Lower leg skin (tissue), 4 donors: ENCODE measurements at regions not wholly inside any gene's neighbourhood (a gene's known extent, or its start where the extent isn't known, plus 50 kb on each side); places are given as distances from the start of the nearest gene placed in this dataset.

Experiments
- DNase-seq, 2 donors: peaks; one replicate each; pipeline ENCODE4 v3.0.0-alpha.2; 2019; ENCODE audit warnings: low spot score in 2 of 2
- H3K4me3 ChIP-seq: fragments of 200-600 bp; sonication (generic); 2 replicates; pipeline ENCODE4 v1.5.1; 2017; ENCODE audit warnings: mild to moderate bottlenecking, low read depth; ENCODE audit not compliant: poor library complexity, severe bottlenecking
- POLR2A ChIP-seq, 2 donors: fragments of 450-650 bp; IDR thresholded peaks; one replicate each; pipeline ENCODE4 v1.6.1; 2016 to 2017; ENCODE audit warnings: antibody characterized with exemption in 2 of 2, mild to moderate bottlenecking in 1 of 2, moderate library complexity in 1 of 2
- WGBS, 2 donors: methylation state at CpG; one replicate each; pipeline ENCODE4 v1.1.5; 2018; 5-methylcytosine and 5-hydroxymethylcytosine counted together
- intact Hi-C: fragments of 100-400 bp; cut with DNase I; formaldehyde crosslinking; loops from one replicate; pipeline ENCODE4 v1.15.0; 2023; ENCODE audit warnings: low total_unique reads
- TF ChIP-seq, protein P1 (sequence below), 3 donors: fragments of 450-650 bp; IDR thresholded peaks; one replicate each; pipeline ENCODE4 v1.5.1; 2016; ENCODE audit warnings: antibody characterized with exemption in 3 of 3, mild to moderate bottlenecking in 3 of 3, moderate library complexity in 2 of 3

GRCh38 chr6:156583083-156583482, 194.1 kb upstream of the ARID1B start:
- intact Hi-C loops: no loop called here
- no peak for DNase-seq
- no peak overlapping the region for H3K4me3 ChIP-seq
- 68 to 86% methylated on average over 6 of the region's 6 CpGs for WGBS, 2 donors
- TF ChIP-seq, protein P1, sequence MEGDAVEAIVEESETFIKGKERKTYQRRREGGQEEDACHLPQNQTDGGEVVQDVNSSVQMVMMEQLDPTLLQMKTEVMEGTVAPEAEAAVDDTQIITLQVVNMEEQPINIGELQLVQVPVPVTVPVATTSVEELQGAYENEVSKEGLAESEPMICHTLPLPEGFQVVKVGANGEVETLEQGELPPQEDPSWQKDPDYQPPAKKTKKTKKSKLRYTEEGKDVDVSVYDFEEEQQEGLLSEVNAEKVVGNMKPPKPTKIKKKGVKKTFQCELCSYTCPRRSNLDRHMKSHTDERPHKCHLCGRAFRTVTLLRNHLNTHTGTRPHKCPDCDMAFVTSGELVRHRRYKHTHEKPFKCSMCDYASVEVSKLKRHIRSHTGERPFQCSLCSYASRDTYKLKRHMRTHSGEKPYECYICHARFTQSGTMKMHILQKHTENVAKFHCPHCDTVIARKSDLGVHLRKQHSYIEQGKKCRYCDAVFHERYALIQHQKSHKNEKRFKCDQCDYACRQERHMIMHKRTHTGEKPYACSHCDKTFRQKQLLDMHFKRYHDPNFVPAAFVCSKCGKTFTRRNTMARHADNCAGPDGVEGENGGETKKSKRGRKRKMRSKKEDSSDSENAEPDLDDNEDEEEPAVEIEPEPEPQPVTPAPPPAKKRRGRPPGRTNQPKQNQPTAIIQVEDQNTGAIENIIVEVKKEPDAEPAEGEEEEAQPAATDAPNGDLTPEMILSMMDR (IDR thresholded peaks at IDR 0.05): no peak

DNA sequence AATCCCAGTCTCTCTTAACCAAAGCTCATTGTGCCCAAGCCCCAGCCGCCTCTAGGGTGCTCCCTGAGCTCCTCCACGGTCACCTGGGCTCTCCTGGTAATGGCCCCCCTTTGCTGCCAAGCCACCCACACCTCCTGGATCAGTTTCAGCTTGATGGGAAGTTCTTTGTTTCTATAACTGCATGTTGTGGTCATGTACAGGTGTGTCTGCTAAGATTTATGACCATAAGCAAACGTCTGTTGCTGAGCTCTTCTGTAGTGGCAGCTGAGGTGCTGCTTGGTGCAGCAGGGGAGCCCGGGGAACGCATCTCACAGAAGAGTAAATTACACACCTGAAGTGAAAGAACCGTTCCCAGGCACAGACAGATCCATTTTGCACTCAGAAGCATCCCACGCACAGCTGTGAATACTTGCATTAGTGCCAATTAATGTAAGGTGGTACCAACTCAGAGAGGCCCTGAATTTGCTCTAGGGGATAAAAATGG, 194.6 kb upstream of the ARID1B start:
- 41 to 50% methylated on average over 7 of the region's 7 CpGs for WGBS, 2 donors
- H3K4me3 ChIP-seq: no peak overlapping the region
- TF ChIP-seq, protein P1 (IDR thresholded peaks at IDR 0.05): no peak
- no peak for DNase-seq
- intact Hi-C loops: no loop called here

DNA sequence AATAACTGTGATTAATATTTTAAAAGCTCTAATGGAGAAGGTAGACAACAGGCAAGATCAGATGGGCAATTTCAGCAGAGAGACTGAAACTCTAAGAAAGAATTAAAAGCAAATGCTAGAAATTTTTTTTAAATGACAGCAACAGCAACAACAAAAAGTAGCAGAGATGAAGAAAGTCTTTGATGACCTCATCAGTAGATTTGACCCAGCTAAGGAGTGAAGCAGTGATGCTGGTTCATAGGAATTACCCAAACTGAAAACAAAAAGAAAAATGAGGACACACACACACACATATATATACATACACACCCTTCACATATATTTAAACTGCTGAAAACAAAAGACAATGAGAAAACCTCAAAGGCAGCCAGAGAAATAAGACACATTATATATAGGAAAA, 197.6 kb upstream of the ARID1B start:
- no peak overlapping the region for H3K4me3 ChIP-seq
- no peak for DNase-seq
- TF ChIP-seq, protein P1 (IDR thresholded peaks at IDR 0.05): no peak
- no peak for TF ChIP-seq POLR2A (IDR thresholded peaks at IDR 0.05)
- intact Hi-C loops: no loop called here

GRCh38 chr6:156577749-156578148, 199.4 kb upstream of the ARID1B start:
- intact Hi-C loops: no loop called here
- 90 to 95% methylated on average over 1 of the region's 1 CpG for WGBS, 2 donors
- TF ChIP-seq, protein P1 (IDR thresholded peaks at IDR 0.05): no peak
- TF ChIP-seq POLR2A (IDR thresholded peaks at IDR 0.05): no peak
- no peak for DNase-seq
- no peak overlapping the region for H3K4me3 ChIP-seq

- H3K4me3 ChIP-seq: no peak overlapping the region
- TF ChIP-seq, protein P1 (IDR thresholded peaks at IDR 0.05): no peak
- no peak for TF ChIP-seq POLR2A (IDR thresholded peaks at IDR 0.05)
- DNase-seq: no peak
- intact Hi-C loops: no loop called here
Observed at GRCh38 chr6:156575361-156575760, 201.8 kb upstream of the ARID1B start.

DNA sequence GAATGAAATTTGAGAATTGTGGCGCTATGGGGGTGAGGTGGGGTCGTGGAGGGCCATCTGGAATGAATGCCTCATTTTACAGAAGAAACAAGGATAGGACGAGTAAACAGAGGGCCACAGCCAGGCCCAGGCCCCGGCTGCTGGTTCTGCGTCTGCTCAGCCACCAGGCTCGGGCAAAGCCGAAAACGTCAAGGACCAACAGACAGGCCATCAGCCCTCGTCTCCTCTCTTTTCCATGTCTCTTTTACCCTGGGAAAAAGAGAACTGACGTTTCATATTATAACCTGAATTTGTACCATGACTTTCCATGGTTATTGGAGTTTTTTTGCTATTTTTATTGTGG, 212.4 kb upstream of the ARID1B start:
- DNase-seq: peak in 1 of 2 donors; percentile 42
- no peak for TF ChIP-seq POLR2A (IDR thresholded peaks at IDR 0.05)
- TF ChIP-seq, protein P1 (IDR thresholded peaks at IDR 0.05): no peak
- intact Hi-C loops: loop anchor here (10.0 kb wide), 1 partner anchor 620 kb away; no protein-coding TSS in a partner anchor
- no peak overlapping the region for H3K4me3 ChIP-seq
- 71 to 76% methylated on average over 10 of the region's 10 CpGs for WGBS, 2 donors
